ENCODE measurements at regions not wholly inside any gene's neighbourhood (a gene's known extent, or its start where the extent isn't known, plus 50 kb on each side); places are given as distances from the start of the nearest gene placed in this dataset.

DNA sequence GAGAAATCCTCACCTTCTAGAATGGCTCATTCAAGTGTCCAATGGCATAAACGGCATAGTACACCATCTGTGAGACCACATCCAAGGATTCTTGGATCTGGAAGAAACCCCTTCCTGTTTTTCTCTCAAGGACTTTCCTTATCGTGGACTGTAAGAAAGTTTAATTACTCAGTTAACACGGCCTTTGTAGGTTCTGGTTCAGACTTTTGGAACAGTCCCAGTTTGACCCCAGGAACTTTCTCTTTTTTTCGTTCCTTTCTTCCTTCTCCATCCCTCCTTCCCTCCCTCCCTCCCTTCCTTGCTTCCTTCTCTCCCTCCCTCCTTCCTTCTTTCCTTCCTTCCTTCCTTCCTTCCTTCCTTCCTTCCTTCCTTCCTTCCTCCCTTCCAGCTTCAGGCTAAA lies 343.5 kb upstream of the SMIM31 start:
- no peak for DNase-seq (ENCODE audit: low spot score)

GRCh38 chr4:164412246-164412645 lies 341.7 kb upstream of the SMIM31 start:
- no peak for DNase-seq (ENCODE audit: low spot score)

- DNase-seq (ENCODE audit: low spot score), result no peak
Measured at GRCh38 chr4:164413743-164414142, 340.2 kb upstream of the SMIM31 start.

- no peak for DNase-seq (ENCODE audit: low spot score)
Measured at GRCh38 chr4:164423819-164424218, 330.1 kb upstream of the SMIM31 start.

DNA sequence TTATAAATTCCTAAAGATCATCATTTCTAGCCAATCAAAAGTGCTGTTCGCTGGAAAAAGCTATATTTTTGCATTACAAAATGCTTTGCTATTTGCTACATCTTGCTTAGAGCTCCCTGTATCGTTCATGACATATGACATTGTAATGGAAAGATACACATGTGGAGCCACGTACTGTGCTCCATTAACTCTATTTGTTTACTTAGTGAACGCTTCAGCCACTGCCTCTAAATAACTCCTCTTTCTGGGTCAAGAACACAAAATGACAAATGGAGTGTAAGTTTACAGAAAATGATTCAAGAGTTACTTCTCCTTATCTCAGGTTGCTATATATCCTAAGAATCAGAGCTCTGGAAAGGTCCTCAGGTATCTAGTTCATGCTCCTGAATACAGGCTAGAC lies 329.1 kb upstream of the SMIM31 start:
- DNase-seq (ENCODE audit: low spot score), result no peak

DNA sequence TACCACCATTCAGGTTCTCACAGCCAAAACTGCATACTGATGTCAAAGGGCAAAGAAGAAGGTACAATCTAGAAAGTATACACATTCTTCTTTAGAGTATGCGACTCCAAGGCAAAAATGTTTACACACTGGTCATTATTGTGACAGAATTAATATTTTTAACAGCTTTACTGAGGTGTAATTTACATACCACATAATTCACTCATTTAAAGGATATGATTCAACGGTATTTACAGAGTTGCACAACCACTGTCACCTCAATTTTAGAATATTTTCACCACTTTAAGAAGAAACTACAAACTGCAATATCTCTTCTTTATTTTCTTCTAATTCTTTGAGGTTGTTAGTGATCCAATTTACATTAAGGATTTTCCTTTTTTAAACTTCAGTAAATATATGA lies 325.4 kb upstream of the SMIM31 start:
- DNase-seq (ENCODE audit: low spot score), result no peak

- no peak for DNase-seq (ENCODE audit: low spot score)
Measured at GRCh38 chr4:164438321-164438720, 315.6 kb upstream of the SMIM31 start.

GRCh38 chr4:164439037-164439436 lies 314.9 kb upstream of the SMIM31 start:
- DNase-seq (ENCODE audit: low spot score), result no peak

DNA sequence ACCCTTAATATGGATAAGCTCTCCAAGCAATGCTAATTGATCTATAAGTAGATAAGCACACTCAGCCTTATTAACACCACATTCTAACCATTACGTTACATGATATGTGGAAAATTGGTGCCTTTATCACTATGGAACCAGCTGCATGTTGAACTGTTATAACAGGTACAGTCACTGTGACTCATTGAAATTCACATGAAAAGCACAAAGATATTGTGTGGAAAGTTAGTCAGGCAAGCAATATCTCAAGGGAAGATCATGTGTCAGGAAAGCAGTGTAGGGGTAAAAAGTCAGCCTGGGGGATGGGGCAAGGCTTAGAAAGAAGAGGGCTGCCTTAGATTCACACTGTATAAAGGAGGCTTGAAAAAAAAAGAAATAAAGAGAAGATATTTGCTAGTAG lies 313.7 kb upstream of the SMIM31 start:
- no peak for DNase-seq (ENCODE audit: low spot score)

GRCh38 chr4:164441109-164441508 lies 312.8 kb upstream of the SMIM31 start:
- DNase-seq (ENCODE audit: low spot score), result no peak

GRCh38 chr4:164442180-164442579 lies 311.8 kb upstream of the SMIM31 start:
- no peak for DNase-seq (ENCODE audit: low spot score)

GRCh38 chr4:164446516-164446915 lies 307.4 kb upstream of the SMIM31 start:
- DNase-seq (ENCODE audit: low spot score), result no peak

DNA sequence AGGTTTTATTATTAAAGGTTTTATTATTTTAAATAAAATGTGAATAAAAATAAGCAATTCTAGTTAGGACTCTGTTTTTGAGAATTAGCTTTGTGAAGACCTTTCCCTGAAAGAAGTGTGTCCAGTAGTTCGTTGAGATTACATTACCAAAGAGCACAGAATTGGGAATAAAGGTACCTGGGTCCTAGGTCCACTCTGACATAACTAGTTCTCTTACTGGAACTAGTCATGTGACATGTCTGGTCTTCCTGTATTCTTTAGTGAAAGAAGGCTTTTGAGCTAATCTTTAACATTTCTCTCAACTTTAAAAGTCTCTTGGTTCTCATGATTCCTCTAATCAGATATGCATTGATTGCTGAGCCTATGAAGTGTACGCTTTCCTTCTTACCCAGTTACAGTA lies 292.0 kb upstream of the SMIM31 start:
- no peak for DNase-seq (ENCODE audit: low spot score)

DNA sequence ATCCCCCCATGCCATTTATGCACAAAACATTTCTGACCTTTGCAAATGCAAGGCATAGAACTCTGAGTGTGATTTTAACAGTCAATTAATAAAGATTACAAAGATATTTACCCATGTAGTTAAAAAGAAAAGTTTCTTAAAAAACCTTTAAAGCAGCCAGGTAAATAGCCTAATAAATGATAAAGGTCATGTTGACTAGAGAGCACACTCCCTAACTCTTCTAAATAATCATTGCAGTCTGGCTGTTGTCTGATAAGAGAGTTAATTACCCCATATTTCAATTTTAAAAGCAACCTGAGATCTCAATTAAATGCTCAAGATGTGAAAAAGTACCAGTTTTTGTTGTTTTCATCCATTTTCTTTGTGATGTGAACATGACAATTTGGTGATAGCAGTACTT lies 291.5 kb upstream of the SMIM31 start:
- no peak for DNase-seq (ENCODE audit: low spot score)

DNA sequence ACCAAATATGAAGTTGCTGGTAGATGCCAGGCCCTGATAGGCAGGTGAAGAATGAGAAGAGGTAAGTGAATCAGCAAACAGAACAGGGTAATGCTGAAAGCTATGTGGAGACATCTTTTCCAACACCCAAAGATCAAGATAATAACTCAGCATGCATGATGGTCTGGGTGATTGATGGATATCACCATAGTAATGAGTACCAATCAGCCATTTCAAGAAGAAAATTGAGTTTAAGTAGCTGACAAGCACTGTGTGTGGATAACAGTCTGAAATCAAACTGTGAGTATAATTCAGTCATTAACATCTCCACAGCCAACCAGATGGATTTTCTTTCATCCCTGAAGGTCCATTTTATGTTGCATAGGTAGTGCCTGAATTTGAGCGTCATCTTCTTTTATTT lies 289.6 kb upstream of the SMIM31 start:
- no peak for DNase-seq (ENCODE audit: low spot score)

DNA sequence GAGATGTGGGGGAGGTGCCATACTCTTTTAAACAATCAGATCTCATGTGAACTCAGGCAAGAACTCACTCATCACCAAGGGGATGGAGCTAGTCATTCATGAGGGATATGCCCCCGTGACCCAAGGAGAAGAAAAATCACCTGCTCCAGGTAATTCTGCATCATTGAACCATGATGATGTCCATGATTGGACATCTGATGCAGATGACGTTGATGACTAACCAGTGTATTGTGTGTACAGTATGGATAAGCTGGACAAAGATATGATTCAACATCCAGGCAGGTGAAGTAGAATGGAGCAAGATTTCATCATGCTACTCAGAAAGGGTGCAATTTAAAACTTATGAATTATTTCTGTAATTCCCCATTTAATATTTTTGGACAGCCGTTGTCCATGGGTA lies 286.4 kb upstream of the SMIM31 start:
- no peak for DNase-seq (ENCODE audit: low spot score)

- no peak for DNase-seq (ENCODE audit: low spot score)
Measured at GRCh38 chr4:164481306-164482091, 272.4 kb upstream of the SMIM31 start.

GRCh38 chr4:164482092-164482404 lies 271.9 kb upstream of the SMIM31 start:
- no peak for DNase-seq (ENCODE audit: low spot score)

DNA sequence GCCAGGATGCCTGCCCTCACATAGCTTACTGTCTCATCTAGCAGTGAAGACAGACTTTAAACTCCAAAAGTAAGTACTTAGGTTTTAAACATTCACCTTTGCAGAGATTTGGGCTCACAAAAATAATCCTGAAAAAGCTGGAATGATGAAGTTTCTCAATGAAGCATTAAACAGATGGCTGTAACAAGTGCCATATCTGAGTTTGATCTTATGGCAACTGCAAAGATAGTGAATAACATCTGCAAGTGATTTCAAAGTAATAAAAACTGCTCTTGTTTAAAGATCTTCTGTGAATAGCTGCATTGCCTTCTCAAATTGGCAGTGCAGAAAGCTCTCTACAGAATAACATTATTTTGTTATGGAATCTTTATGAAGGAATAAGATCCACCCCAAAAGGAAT lies 271.2 kb upstream of the SMIM31 start:
- no peak for DNase-seq (ENCODE audit: low spot score)

- no peak for DNase-seq (ENCODE audit: low spot score)
Measured at GRCh38 chr4:164483711-164484110, 270.2 kb upstream of the SMIM31 start.

DNA sequence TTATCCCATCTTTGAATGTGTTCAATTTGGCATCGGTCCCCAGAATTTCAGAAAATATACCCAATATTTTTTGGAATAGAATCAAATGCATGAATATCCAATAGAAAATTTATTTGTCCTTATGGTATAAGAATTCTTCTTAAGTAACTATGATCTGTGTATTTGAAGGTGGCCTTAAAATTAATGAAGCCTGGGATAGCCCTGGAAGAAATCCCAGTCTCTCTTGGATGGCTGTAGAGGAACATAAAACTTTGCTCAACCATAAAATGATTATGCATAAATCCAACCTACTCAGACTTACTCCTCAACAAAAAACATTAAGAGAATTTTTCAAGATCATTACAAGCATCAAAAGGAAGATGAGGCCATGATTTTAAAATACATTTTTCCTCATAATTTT lies 269.4 kb upstream of the SMIM31 start:
- no peak for DNase-seq (ENCODE audit: low spot score)

DNA sequence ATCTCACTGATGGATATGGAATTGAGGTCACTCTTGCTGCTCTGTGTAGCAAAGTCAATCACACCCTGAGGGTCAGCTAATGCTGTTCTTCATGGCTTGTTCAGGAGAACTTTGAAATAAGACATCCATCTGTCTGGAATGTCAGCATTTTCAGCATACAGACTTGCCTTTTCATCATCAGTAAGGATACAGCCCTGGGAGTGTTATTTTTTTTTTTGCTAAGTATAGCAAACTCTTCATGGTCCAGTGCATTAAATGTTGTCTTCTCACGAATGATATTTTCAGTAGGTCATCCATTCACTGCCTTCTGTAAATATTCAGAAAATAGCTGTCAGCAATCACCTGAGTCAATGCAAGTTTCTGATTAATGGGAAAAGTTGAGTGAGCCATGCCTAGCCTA lies 268.8 kb upstream of the SMIM31 start:
- no peak for DNase-seq (ENCODE audit: low spot score)

- no peak for DNase-seq (ENCODE audit: low spot score)
Measured at GRCh38 chr4:164488114-164488513, 265.8 kb upstream of the SMIM31 start.

DNA sequence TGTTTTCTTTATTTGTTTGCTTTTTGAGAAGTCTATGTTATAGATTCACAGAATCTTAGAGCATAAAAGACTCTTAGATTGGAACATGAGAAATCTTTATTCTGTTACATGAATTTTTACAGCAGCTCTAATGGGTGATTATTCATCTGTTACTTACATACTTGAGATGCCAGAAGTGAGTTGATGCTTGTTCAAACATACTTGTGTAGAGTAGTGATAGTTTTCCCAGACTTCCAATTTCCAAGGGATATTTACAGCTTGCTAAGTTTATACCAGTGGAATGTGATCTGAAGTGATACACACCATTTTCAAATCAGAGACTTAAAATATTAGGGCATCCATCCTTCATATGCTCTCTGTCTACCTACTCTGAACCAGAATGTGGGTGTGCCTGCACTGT lies 252.9 kb upstream of the SMIM31 start:
- DNase-seq (ENCODE audit: low spot score), result no peak

DNA sequence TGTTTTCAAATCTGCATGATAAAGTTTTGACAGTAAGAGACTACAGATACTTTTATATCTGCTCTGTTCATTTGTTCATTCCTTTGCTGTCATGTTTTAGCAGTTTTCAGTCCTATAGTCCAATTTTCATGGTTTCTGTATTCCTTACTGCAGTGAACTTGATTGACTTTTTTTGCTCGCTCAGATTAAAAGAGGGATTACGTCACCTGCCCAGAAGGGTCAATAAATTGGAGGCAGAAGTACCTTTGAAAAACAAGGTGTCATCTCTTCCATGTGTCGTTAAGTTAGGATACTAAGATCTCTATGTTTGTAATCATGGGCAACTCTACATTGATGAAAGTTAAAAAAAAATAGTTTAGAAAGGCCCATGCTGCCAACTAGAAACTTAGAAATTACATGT lies 250.1 kb upstream of the SMIM31 start:
- no peak for DNase-seq (ENCODE audit: low spot score)

All from AG08396 (cell line).